Gastroesophageal sphincter (tissue), 4 donors: ENCODE measurements at regions not wholly inside any gene's neighbourhood (a gene's known extent, or its start where the extent isn't known, plus 50 kb on each side); places are given as distances from the start of the nearest gene placed in this dataset.

Source experiments
- ATAC-seq: fragments of 150-250 bp; one replicate; pipeline ENCODE4 v1.9.1; 2016; ENCODE audit warnings: mild to moderate bottlenecking, moderate library complexity
- H3K27ac ChIP-seq, 4 donors: fragments of 200-600 bp; sonication (generic) in 3 of 4; 1 replicate in 3 of 4; 2 replicates in 1 of 4; pipeline ENCODE4 v1.5.1; 2016 to 2019
- H3K27me3 ChIP-seq: fragments of 200-600 bp; sonication (generic); one replicate; pipeline ENCODE4 v1.5.1; 2019
- H3K36me3 ChIP-seq, 2 donors: fragments of 200-600 bp; sonication (generic); one replicate each; pipeline ENCODE4 v1.5.1; 2019; ENCODE audit warnings: control low read depth in 1 of 2
- H3K4me1 ChIP-seq, 3 donors: fragments of 200-600 bp; sonication (generic); 1 replicate in 2 of 3; 2 replicates in 1 of 3; pipeline ENCODE4 v1.5.1; 2016 to 2019; ENCODE audit warnings: control low read depth in 2 of 3
- H3K4me3 ChIP-seq, 2 donors: fragments of 200-600 bp; sonication (generic); one replicate each; pipeline ENCODE4 v1.5.1; 2019; ENCODE audit warnings: mild to moderate bottlenecking in 1 of 2, moderate library complexity in 1 of 2
- H3K9me3 ChIP-seq, 3 donors: fragments of 200-600 bp; sonication (generic); one replicate each; pipeline ENCODE4 v1.5.1; 2017 to 2019; ENCODE audit warnings: control low read depth in 2 of 3
- CTCF ChIP-seq, 4 experiments: fragments of 200-600 bp in 2 of 4; fragments of 450-650 bp in 2 of 4; sonication (generic) in 1 of 4; IDR thresholded peaks; one replicate each; pipeline ENCODE4 v1.5.1; 2017 to 2019; ENCODE audit warnings: antibody characterized with exemption in 4 of 4, mild to moderate bottlenecking in 2 of 4, moderate library complexity in 2 of 4
- EP300 ChIP-seq: sonication (generic); formaldehyde crosslinking; IDR thresholded peaks from one replicate; pipeline ENCODE4 v1.6.1; 2017; ENCODE audit warnings: antibody characterized with exemption, mild to moderate bottlenecking
- POLR2A ChIP-seq, 2 donors: fragments of 450-650 bp; IDR thresholded peaks; one replicate each; pipeline ENCODE4 v1.6.1; 2017; ENCODE audit warnings: antibody characterized with exemption in 2 of 2, mild to moderate bottlenecking in 2 of 2, moderate library complexity in 1 of 2
- POLR2AphosphoS5 ChIP-seq: sonication (generic); formaldehyde crosslinking; IDR thresholded peaks from one replicate; pipeline ENCODE4 v1.6.1; 2017; ENCODE audit warnings: antibody characterized with exemption
- WGBS, 2 donors: methylation state at CpG; one replicate each; pipeline ENCODE4 v1.1.5; 2018; ENCODE audit warnings: low coverage in 1 of 2; 5-methylcytosine and 5-hydroxymethylcytosine counted together

GRCh38 chr2:42864641-42865280 is 72.4 kb upstream of the HAAO start:
- WGBS, 2 donors: 95% methylated on average over 8 of the region's 8 CpGs; no CpG with 5 or more reads in 1 of the 2 donors
- no peak for TF ChIP-seq POLR2AphosphoS5
- TF ChIP-seq EP300: no peak
- no peak for TF ChIP-seq POLR2A (IDR thresholded peaks at IDR 0.05)
- no peak for TF ChIP-seq CTCF (IDR thresholded peaks at IDR 0.05)
- Histone ChIP-seq H3K4me3 (no peak overlapping the region), H3K9me3 (no peaks in the 10 kb centered on the region), H3K27me3 (no peaks in the 10 kb centered on the region), H3K36me3 (no peaks in the 10 kb centered on the region), H3K27ac (peak overlapping the region in 1 of 4 donors; percentile 8), H3K4me1 (peaks cover 11 to 48% (median 18%) of the 10 kb centered on the region in 3 donors)
- ATAC-seq: no peak

- H3K9me3 ChIP-seq: no peaks in the 10 kb centered on the region
- 86 to 89% methylated on average over 5 of the region's 6 CpGs for WGBS, 2 donors
- H3K27me3 ChIP-seq: no peaks in the 10 kb centered on the region
- H3K4me1 ChIP-seq: peaks cover 11 to 50% (median 18%) of the 10 kb centered on the region in 3 donors
- TF ChIP-seq CTCF (IDR thresholded peaks at IDR 0.05) (no peak), EP300 (no peak), POLR2AphosphoS5 (no peak), POLR2A (IDR thresholded peaks at IDR 0.05) (no peak)
- no peaks in the 10 kb centered on the region for H3K36me3 ChIP-seq
- no peak for ATAC-seq
- no peak overlapping the region for H3K27ac ChIP-seq
- no peak overlapping the region for H3K4me3 ChIP-seq
These were observed 71.8 kb upstream of the HAAO start for GRCh38 chr2:42864222-42864621.

- Histone ChIP-seq H3K27ac (peak overlapping the region in 1 of 4 donors; percentile 36), H3K4me1 (peaks cover 11 to 50% (median 18%) of the 10 kb centered on the region in 3 donors), H3K27me3 (no peaks in the 10 kb centered on the region), H3K9me3 (peaks cover 0 to 3% (median 0%) of the 10 kb centered on the region in 3 donors), H3K36me3 (no peaks in the 10 kb centered on the region), H3K4me3 (no peak overlapping the region)
- TF ChIP-seq POLR2A (IDR thresholded peaks at IDR 0.05) (no peak), POLR2AphosphoS5 (no peak), EP300 (no peak), CTCF (IDR thresholded peaks at IDR 0.05) (no peak)
- ATAC-seq: no peak
- 77 to 82% methylated on average over 6 to 8 of the region's 10 CpGs for WGBS, 2 donors
These were observed 71.4 kb upstream of the HAAO start for GRCh38 chr2:42863751-42864150.

- Histone ChIP-seq H3K4me1 (peaks cover 11 to 48% (median 18%) of the 10 kb centered on the region in 3 donors), H3K27me3 (no peaks in the 10 kb centered on the region), H3K27ac (peak overlapping the region in 1 of 4 donors; percentile 36), H3K36me3 (no peaks in the 10 kb centered on the region), H3K4me3 (no peak overlapping the region), H3K9me3 (peaks cover 0 to 7% (median 0%) of the 10 kb centered on the region in 3 donors)
- no peak for ATAC-seq
- WGBS, 2 donors: no CpG with 5 or more reads among the region's 10 CpGs
- TF ChIP-seq CTCF (IDR thresholded peaks at IDR 0.05): no peak
- TF ChIP-seq EP300: no peak
- no peak for TF ChIP-seq POLR2A (IDR thresholded peaks at IDR 0.05)
- TF ChIP-seq POLR2AphosphoS5: no peak
These were observed 70.9 kb upstream of the HAAO start for GRCh38 chr2:42863320-42863719.

GRCh38 chr2:42862669-42863185 is 70.3 kb upstream of the HAAO start:
- no CpG with 5 or more reads among the region's 12 CpGs for WGBS, 2 donors
- Histone ChIP-seq H3K9me3 (peaks cover 0 to 9% (median 0%) of the 10 kb centered on the region in 3 donors), H3K4me3 (no peak overlapping the region), H3K27ac (peak overlapping the region in 1 of 4 donors; percentile 2), H3K27me3 (no peaks in the 10 kb centered on the region), H3K4me1 (peaks cover 8 to 42% (median 18%) of the 10 kb centered on the region in 3 donors), H3K36me3 (no peaks in the 10 kb centered on the region)
- no peak for TF ChIP-seq EP300
- TF ChIP-seq POLR2A (IDR thresholded peaks at IDR 0.05): no peak
- no peak for TF ChIP-seq POLR2AphosphoS5
- no peak for TF ChIP-seq CTCF (IDR thresholded peaks at IDR 0.05)
- ATAC-seq: no peak
